ENCODE measurements at regions not wholly inside any gene's neighbourhood (a gene's known extent, or its start where the extent isn't known, plus 50 kb on each side); places are given as distances from the start of the nearest gene placed in this dataset.

- TF ChIP-seq POLR2A (IDR thresholded peaks at IDR 0.05; ENCODE audit: low read length) (no peak), GATA1 (IDR thresholded peaks at IDR 0.05; ENCODE audit: low read depth, low read length) (no peak)
Measured at GRCh38 chr3:66099541-66100065, 60.9 kb upstream of the MAGI1 start.

All from erythroblast (primary cell).